ENCODE measurements at regions not wholly inside any gene's neighbourhood (a gene's known extent, or its start where the extent isn't known, plus 50 kb on each side); places are given as distances from the start of the nearest gene placed in this dataset.

GRCh38 chrX:128929271-128930057, 593.8 kb downstream of the SMARCA1 start:
- TF ChIP-seq POLR2A (IDR thresholded peaks at IDR 0.05; ENCODE audit: low read length) (no peak), GATA1 (IDR thresholded peaks at IDR 0.05; ENCODE audit: low read depth, low read length) (no peak)
